HL-60 (cell line): ENCODE measurements at regions not wholly inside any gene's neighbourhood (a gene's known extent, or its start where the extent isn't known, plus 50 kb on each side); places are given as distances from the start of the nearest gene placed in this dataset.

Experiments
- CTCF ChIP-seq: IDR thresholded peaks from one replicate; pipeline ENCODE4 v1.5.1; 2011; ENCODE audit warnings: low read length, control low read depth, inconsistent platforms; ENCODE audit not compliant: insufficient read depth
- GABPA ChIP-seq: IDR thresholded peaks from 2 replicates; pipeline ENCODE4 v1.6.1; 2012; ENCODE audit warnings: low read depth
- POLR2AphosphoS5 ChIP-seq: IDR thresholded peaks from 2 replicates; pipeline ENCODE4 v1.6.1; 2012; ENCODE audit warnings: low read depth
- SPI1 ChIP-seq: IDR thresholded peaks from 2 replicates; pipeline ENCODE4 v1.6.1; 2012; ENCODE audit warnings: low read depth, mild to moderate bottlenecking, borderline replicate concordance

- no peak for TF ChIP-seq CTCF
- TF ChIP-seq GABPA = no peak
- peak; percentile 54; the same call in 1 of the 2 replicates for TF ChIP-seq POLR2AphosphoS5
- no peak for TF ChIP-seq SPI1
These were observed 281.4 kb downstream of the RPS6KC1 start for GRCh38 chr1:213332491-213332890.
